ENCODE measurements at regions not wholly inside any gene's neighbourhood (a gene's known extent, or its start where the extent isn't known, plus 50 kb on each side); places are given as distances from the start of the nearest gene placed in this dataset.

DNA sequence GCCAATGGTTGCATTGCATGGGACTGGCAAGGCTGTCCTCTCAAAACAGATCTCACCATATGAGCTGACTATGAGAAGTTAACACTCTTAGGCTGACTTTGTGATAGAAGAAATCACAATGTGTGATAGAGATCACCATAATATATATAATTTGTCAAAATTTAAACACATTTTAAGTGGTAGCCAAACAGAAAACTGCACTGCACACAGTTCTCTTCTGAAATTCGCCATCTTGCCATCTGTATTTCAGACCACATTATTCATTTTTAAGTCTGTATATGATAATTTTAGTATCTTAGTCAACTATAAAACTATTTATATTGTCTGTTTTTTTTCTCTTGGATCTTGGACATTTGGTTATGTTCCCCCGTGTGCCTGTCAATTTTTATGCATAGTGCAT, 374.7 kb downstream of the AJAP1 start:
- no peaks in the 10 kb centered on the region for H3K36me3 ChIP-seq (ENCODE audit: control insufficient read depth in 4 of 4, insufficient read depth in 3 of 4, low read depth in 1 of 4, low read length in 3 of 4)

More for the DNA sequence above, 374.7 kb downstream of the AJAP1 start:
- 52% methylated on average over 2 of the region's 2 CpGs for whole genome bisulfite sequencing
- Histone ChIP-seq H3K27ac (ENCODE audit: low read depth in 1 of 2, low read length in 2 of 2) (no peak overlapping the region), H3K4me3 (ENCODE audit: low read depth in 1 of 3, low read length in 3 of 3) (no peak overlapping the region), H3K27me3 (ENCODE audit: control insufficient read depth in 4 of 4, insufficient read depth in 4 of 4, low read length in 3 of 4) (peaks cover 0 to 8% (median 0%) of the 10 kb centered on the region in 4 donors), H3K9me3 (ENCODE audit: control insufficient read depth in 4 of 4, low read length in 3 of 4) (peaks cover 0 to 2% (median 0%) of the 10 kb centered on the region in 4 donors), H3K4me1 (ENCODE audit: control insufficient read depth in 4 of 4, insufficient read depth in 4 of 4, low read length in 3 of 4) (no peaks in the 10 kb centered on the region), H3K9ac (ENCODE audit: low read depth in 1 of 2, low read length in 2 of 2) (no peak overlapping the region)
- DNase-seq (ENCODE audit: low spot score) = no peak
- TF ChIP-seq, protein P1, sequence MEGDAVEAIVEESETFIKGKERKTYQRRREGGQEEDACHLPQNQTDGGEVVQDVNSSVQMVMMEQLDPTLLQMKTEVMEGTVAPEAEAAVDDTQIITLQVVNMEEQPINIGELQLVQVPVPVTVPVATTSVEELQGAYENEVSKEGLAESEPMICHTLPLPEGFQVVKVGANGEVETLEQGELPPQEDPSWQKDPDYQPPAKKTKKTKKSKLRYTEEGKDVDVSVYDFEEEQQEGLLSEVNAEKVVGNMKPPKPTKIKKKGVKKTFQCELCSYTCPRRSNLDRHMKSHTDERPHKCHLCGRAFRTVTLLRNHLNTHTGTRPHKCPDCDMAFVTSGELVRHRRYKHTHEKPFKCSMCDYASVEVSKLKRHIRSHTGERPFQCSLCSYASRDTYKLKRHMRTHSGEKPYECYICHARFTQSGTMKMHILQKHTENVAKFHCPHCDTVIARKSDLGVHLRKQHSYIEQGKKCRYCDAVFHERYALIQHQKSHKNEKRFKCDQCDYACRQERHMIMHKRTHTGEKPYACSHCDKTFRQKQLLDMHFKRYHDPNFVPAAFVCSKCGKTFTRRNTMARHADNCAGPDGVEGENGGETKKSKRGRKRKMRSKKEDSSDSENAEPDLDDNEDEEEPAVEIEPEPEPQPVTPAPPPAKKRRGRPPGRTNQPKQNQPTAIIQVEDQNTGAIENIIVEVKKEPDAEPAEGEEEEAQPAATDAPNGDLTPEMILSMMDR (IDR thresholded peaks at IDR 0.05; ENCODE audit: low read depth, low read length, missing input control) = no peak
- TF ChIP-seq EGR1 (IDR thresholded peaks at IDR 0.05; ENCODE audit: low read depth in 2 of 2) (no peak), RXRA (IDR thresholded peaks at IDR 0.05) (no peak), HNF4A (conservative IDR thresholded peaks at IDR 0.05) (no peak), RAD21 (IDR thresholded peaks at IDR 0.05) (no peak), FOXA2 (IDR thresholded peaks at IDR 0.05) (no peak), TAF1 (conservative IDR thresholded peaks at IDR 0.05) (no peak), NR2F2 (IDR thresholded peaks at IDR 0.05) (no peak), SP1 (IDR thresholded peaks at IDR 0.05) (no peak), GABPA (IDR thresholded peaks at IDR 0.05 in 1 of 2, conservative IDR thresholded peaks at IDR 0.05 in 1 of 2) (no peak), FOXA1 (IDR thresholded peaks at IDR 0.05) (no peak), YY1 (IDR thresholded peaks at IDR 0.05) (no peak), JUND (IDR thresholded peaks at IDR 0.05) (no peak), HNF4G (IDR thresholded peaks at IDR 0.05) (no peak)
- TF ChIP-seq, protein P2, sequence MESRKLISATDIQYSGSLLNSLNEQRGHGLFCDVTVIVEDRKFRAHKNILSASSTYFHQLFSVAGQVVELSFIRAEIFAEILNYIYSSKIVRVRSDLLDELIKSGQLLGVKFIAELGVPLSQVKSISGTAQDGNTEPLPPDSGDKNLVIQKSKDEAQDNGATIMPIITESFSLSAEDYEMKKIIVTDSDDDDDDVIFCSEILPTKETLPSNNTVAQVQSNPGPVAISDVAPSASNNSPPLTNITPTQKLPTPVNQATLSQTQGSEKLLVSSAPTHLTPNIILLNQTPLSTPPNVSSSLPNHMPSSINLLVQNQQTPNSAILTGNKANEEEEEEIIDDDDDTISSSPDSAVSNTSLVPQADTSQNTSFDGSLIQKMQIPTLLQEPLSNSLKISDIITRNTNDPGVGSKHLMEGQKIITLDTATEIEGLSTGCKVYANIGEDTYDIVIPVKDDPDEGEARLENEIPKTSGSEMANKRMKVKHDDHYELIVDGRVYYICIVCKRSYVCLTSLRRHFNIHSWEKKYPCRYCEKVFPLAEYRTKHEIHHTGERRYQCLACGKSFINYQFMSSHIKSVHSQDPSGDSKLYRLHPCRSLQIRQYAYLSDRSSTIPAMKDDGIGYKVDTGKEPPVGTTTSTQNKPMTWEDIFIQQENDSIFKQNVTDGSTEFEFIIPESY (IDR thresholded peaks at IDR 0.05) = no peak
- TF ChIP-seq, protein P3, sequence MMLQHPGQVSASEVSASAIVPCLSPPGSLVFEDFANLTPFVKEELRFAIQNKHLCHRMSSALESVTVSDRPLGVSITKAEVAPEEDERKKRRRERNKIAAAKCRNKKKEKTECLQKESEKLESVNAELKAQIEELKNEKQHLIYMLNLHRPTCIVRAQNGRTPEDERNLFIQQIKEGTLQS (IDR thresholded peaks at IDR 0.05) = no peak
- TF ChIP-seq, protein P4, sequence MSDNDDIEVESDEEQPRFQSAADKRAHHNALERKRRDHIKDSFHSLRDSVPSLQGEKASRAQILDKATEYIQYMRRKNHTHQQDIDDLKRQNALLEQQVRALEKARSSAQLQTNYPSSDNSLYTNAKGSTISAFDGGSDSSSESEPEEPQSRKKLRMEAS (IDR thresholded peaks at IDR 0.05) = no peak
- TF ChIP-seq, protein P5, sequence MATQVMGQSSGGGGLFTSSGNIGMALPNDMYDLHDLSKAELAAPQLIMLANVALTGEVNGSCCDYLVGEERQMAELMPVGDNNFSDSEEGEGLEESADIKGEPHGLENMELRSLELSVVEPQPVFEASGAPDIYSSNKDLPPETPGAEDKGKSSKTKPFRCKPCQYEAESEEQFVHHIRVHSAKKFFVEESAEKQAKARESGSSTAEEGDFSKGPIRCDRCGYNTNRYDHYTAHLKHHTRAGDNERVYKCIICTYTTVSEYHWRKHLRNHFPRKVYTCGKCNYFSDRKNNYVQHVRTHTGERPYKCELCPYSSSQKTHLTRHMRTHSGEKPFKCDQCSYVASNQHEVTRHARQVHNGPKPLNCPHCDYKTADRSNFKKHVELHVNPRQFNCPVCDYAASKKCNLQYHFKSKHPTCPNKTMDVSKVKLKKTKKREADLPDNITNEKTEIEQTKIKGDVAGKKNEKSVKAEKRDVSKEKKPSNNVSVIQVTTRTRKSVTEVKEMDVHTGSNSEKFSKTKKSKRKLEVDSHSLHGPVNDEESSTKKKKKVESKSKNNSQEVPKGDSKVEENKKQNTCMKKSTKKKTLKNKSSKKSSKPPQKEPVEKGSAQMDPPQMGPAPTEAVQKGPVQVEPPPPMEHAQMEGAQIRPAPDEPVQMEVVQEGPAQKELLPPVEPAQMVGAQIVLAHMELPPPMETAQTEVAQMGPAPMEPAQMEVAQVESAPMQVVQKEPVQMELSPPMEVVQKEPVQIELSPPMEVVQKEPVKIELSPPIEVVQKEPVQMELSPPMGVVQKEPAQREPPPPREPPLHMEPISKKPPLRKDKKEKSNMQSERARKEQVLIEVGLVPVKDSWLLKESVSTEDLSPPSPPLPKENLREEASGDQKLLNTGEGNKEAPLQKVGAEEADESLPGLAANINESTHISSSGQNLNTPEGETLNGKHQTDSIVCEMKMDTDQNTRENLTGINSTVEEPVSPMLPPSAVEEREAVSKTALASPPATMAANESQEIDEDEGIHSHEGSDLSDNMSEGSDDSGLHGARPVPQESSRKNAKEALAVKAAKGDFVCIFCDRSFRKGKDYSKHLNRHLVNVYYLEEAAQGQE (IDR thresholded peaks at IDR 0.05) = no peak
